ENCODE measurements at regions not wholly inside any gene's neighbourhood (a gene's known extent, or its start where the extent isn't known, plus 50 kb on each side); places are given as distances from the start of the nearest gene placed in this dataset.

GRCh38 chr18:11387880-11388279, 221.5 kb upstream of the SLC35G4 start:
- Histone ChIP-seq H3K27ac (no peak overlapping the region), H3K4me3 (no peak overlapping the region), H3K27me3 (no peaks in the 10 kb centered on the region), H3K9me3 (replicated peaks in 1 of 3) (no peaks in the 10 kb centered on the region), H3K36me3 (replicated peaks in 1 of 2) (no peaks in the 10 kb centered on the region), H3K4me1 (replicated peaks in 1 of 2) (no peaks in the 10 kb centered on the region)
- intact Hi-C loops (cut with DNase I), result no loop called here
- 33 to 41% (median 36%) methylated on average over 4 of the region's 4 CpGs for WGBS, 4 donors
- peak; percentile 62 to 90 (median 87) for DNase-seq
- TF ChIP-seq POLR2A (IDR thresholded peaks at IDR 0.05) (no peak), CTCF (IDR thresholded peaks at IDR 0.05) (peak; percentile 29 to 72 (median 60))

- H3K27ac ChIP-seq, result no peak overlapping the region
- intact Hi-C loops (cut with DNase I), result no loop called here
- TF ChIP-seq CTCF (IDR thresholded peaks at IDR 0.05) (no peak), POLR2A (IDR thresholded peaks at IDR 0.05) (no peak)
- 1 to 38% (median 14%) methylated on average over 1 of the region's 1 CpG for WGBS, 4 donors
- no peaks in the 10 kb centered on the region for H3K36me3 ChIP-seq (replicated peaks in 1 of 2)
- no peaks in the 10 kb centered on the region for H3K4me1 ChIP-seq (replicated peaks in 1 of 2)
- DNase-seq, result no peak
- H3K4me3 ChIP-seq, result no peak overlapping the region
- no peaks in the 10 kb centered on the region for H3K27me3 ChIP-seq
- no peaks in the 10 kb centered on the region for H3K9me3 ChIP-seq (replicated peaks in 1 of 3)
Observed at GRCh38 chr18:11383381-11383780, 226.0 kb upstream of the SLC35G4 start.

- H3K36me3 ChIP-seq (replicated peaks in 1 of 2), result no peaks in the 10 kb centered on the region
- no peak overlapping the region for H3K4me3 ChIP-seq
- DNase-seq, result no peak
- no peaks in the 10 kb centered on the region for H3K4me1 ChIP-seq (replicated peaks in 1 of 2)
- 74 to 90% (median 85%) methylated on average over 3 of the region's 3 CpGs for WGBS, 4 donors
- intact Hi-C loops (cut with DNase I), result no loop called here
- no peak for TF ChIP-seq POLR2A (IDR thresholded peaks at IDR 0.05)
- TF ChIP-seq CTCF (IDR thresholded peaks at IDR 0.05), result no peak
- no peaks in the 10 kb centered on the region for H3K27me3 ChIP-seq
- no peak overlapping the region for H3K27ac ChIP-seq
- H3K9me3 ChIP-seq (replicated peaks in 1 of 3), result no peaks in the 10 kb centered on the region
Observed at GRCh38 chr18:11380968-11381367, 228.4 kb upstream of the SLC35G4 start.

GRCh38 chr18:11379660-11380059, 229.7 kb upstream of the SLC35G4 start:
- Histone ChIP-seq H3K4me1 (replicated peaks in 1 of 2) (no peaks in the 10 kb centered on the region), H3K27me3 (no peaks in the 10 kb centered on the region), H3K27ac (no peak overlapping the region), H3K9me3 (replicated peaks in 1 of 3) (no peaks in the 10 kb centered on the region), H3K4me3 (no peak overlapping the region), H3K36me3 (replicated peaks in 1 of 2) (no peaks in the 10 kb centered on the region)
- no peak for DNase-seq
- TF ChIP-seq CTCF (IDR thresholded peaks at IDR 0.05) (no peak), POLR2A (IDR thresholded peaks at IDR 0.05) (no peak)
- WGBS, 4 donors, result 88 to 91% (median 89%) methylated on average over 10 of the region's 10 CpGs
- intact Hi-C loops (cut with DNase I), result no loop called here
